Neural cell (in vitro differentiated cells): ENCODE measurements at regions not wholly inside any gene's neighbourhood (a gene's known extent, or its start where the extent isn't known, plus 50 kb on each side); places are given as distances from the start of the nearest gene placed in this dataset.

Experiments
- H2AFZ ChIP-seq: fragments of 200-600, 300-800 bp; sonication (generic), shearing (Covaris generic); 2 replicates; pipeline ENCODE4 v1.6.0; 2014; ENCODE audit warnings: low read depth, mild to moderate bottlenecking, antibody characterized with exemption, low read length, moderate library complexity
- H3F3A ChIP-seq: fragments of 200-600 bp; shearing (Covaris generic); 2 replicates; pipeline ENCODE4 v1.6.1; 2016; ENCODE audit warnings: mild to moderate bottlenecking, moderate library complexity, mixed read lengths, antibody characterized with exemption, low read length; ENCODE audit not compliant: insufficient read depth, poor library complexity, severe bottlenecking
- H3K27ac ChIP-seq: fragments of 200-600, 300-800 bp; sonication (generic), shearing (Covaris generic); 2 replicates; pipeline ENCODE4 v1.5.1; 2014; ENCODE audit warnings: mild to moderate bottlenecking, low read length, moderate library complexity
- H3K27me3 ChIP-seq: fragments of 300-800, 200-600 bp; sonication (generic), shearing (Covaris generic); 2 replicates; pipeline ENCODE4 v1.6.0; 2014; ENCODE audit warnings: mild to moderate bottlenecking, low read depth, low read length, moderate library complexity; ENCODE audit not compliant: insufficient read depth
- H3K36me3 ChIP-seq: fragments of 300-800, 200-600 bp; sonication (generic), shearing (Covaris generic); 2 replicates; pipeline ENCODE4 v1.5.1; 2014; ENCODE audit warnings: mild to moderate bottlenecking, antibody characterized with exemption, low read length, moderate library complexity; ENCODE audit not compliant: insufficient read depth
- H3K4me2 ChIP-seq: fragments of 300-800, 200-600 bp; sonication (generic), shearing (Covaris generic); 2 replicates; pipeline ENCODE4 v1.6.0; 2014; ENCODE audit warnings: mild to moderate bottlenecking, low read length
- H3K4me3 ChIP-seq: fragments of 300-800, 200-600 bp; sonication (generic), shearing (Covaris generic); 2 replicates; pipeline ENCODE4 v1.5.1; 2014; ENCODE audit warnings: mild to moderate bottlenecking, low read length, moderate library complexity
- H3K79me2 ChIP-seq: fragments of 200-600 bp; shearing (Covaris generic); replicated peaks from 2 replicates; pipeline ENCODE4 v1.6.0; 2014; ENCODE audit warnings: mild to moderate bottlenecking, low read length, moderate library complexity; ENCODE audit not compliant: insufficient read depth
- H3K9ac ChIP-seq: fragments of 300-800, 200-600 bp; sonication (generic), shearing (Covaris generic); 2 replicates; pipeline ENCODE4 v1.6.1; 2016; ENCODE audit warnings: mild to moderate bottlenecking, low read length, mixed read lengths
- H3K9me2 ChIP-seq: fragments of 200-600 bp; shearing (Covaris generic); 2 replicates; pipeline ENCODE4 v1.6.1; 2016; ENCODE audit warnings: mild to moderate bottlenecking, low read length, mixed read lengths; ENCODE audit not compliant: insufficient read depth
- H3K9me3 ChIP-seq: fragments of 200-600, 300-800 bp; sonication (generic), shearing (Covaris generic); 2 replicates; pipeline ENCODE4 v1.6.1; 2016; ENCODE audit warnings: mild to moderate bottlenecking, mixed run types, low read length, moderate library complexity, mixed read lengths
- H4K20me1 ChIP-seq: fragments of 200-600 bp; shearing (Covaris generic); 2 replicates; pipeline ENCODE4 v1.6.1; 2016; ENCODE audit warnings: mild to moderate bottlenecking, mixed run types; ENCODE audit not compliant: insufficient read depth
- CTCF ChIP-seq: fragments of 450-650 bp; IDR thresholded peaks from 2 replicates; pipeline ENCODE4 v1.5.1; 2014; ENCODE audit warnings: antibody characterized with exemption, mild to moderate bottlenecking, moderate library complexity; ENCODE audit not compliant: poor library complexity, severe bottlenecking
- EP300 ChIP-seq: fragments of 450-650 bp; conservative IDR thresholded peaks from 2 replicates; pipeline ENCODE4 v1.6.1; 2014; ENCODE audit warnings: antibody characterized with exemption, mild to moderate bottlenecking, moderate library complexity; ENCODE audit not compliant: poor library complexity, severe bottlenecking
- EZH2 ChIP-seq: fragments of 200-600, 300-800 bp; shearing (Covaris generic), sonication (generic); IDR thresholded peaks from 2 replicates; pipeline ENCODE4 v1.6.1; 2014; ENCODE audit warnings: antibody characterized with exemption, low read length, borderline replicate concordance, mild to moderate bottlenecking; ENCODE audit not compliant: insufficient read depth, poor library complexity, severe bottlenecking
- MXI1 ChIP-seq: fragments of 450-650 bp; conservative IDR thresholded peaks from 2 replicates; pipeline ENCODE4 v1.6.1; 2014; ENCODE audit warnings: antibody characterized with exemption, mild to moderate bottlenecking; ENCODE audit not compliant: poor library complexity, severe bottlenecking
- POLR2AphosphoS5 ChIP-seq: IDR thresholded peaks from 2 replicates; pipeline ENCODE4 v1.6.1; 2012
- RAD21 ChIP-seq: fragments of 450-650 bp; conservative IDR thresholded peaks from 2 replicates; pipeline ENCODE4 v1.6.1; 2014; ENCODE audit warnings: antibody characterized with exemption, mild to moderate bottlenecking, moderate library complexity
- REST ChIP-seq: IDR thresholded peaks from 2 replicates; pipeline ENCODE4 v1.6.1; 2012; ENCODE audit warnings: borderline replicate concordance
- SMC3 ChIP-seq: fragments of 450-650 bp; conservative IDR thresholded peaks from 2 replicates; pipeline ENCODE4 v1.6.1; 2014; ENCODE audit warnings: antibody characterized with exemption, mild to moderate bottlenecking, moderate library complexity; ENCODE audit not compliant: poor library complexity
- TAF1 ChIP-seq: IDR thresholded peaks from 2 replicates; pipeline ENCODE4 v1.6.1; 2012; ENCODE audit warnings: low read depth

GRCh38 chr13:50589139-50589538 is 254.4 kb downstream of the DLEU7 start:
- H3K4me3 ChIP-seq = no peak overlapping the region
- no peak overlapping the region for H2AFZ ChIP-seq
- H4K20me1 ChIP-seq = no peaks in the 10 kb centered on the region
- H3K79me2 ChIP-seq = no peaks in the 10 kb centered on the region
- no peaks in the 10 kb centered on the region for H3K36me3 ChIP-seq
- H3K9me3 ChIP-seq = no peaks in the 10 kb centered on the region
- no peaks in the 10 kb centered on the region for H3F3A ChIP-seq
- TF ChIP-seq EP300 = no peak
- TF ChIP-seq EZH2 = no peak
- no peak for TF ChIP-seq RAD21
- no peak for TF ChIP-seq MXI1
- no peak for TF ChIP-seq CTCF
- TF ChIP-seq SMC3 = no peak
- no peak for TF ChIP-seq TAF1
- no peak for TF ChIP-seq REST
- no peak for TF ChIP-seq POLR2AphosphoS5
- H3K27me3 ChIP-seq = no peaks in the 10 kb centered on the region
- no peak overlapping the region for H3K9ac ChIP-seq
- no peak overlapping the region for H3K27ac ChIP-seq
- H3K9me2 ChIP-seq = no peaks in the 10 kb centered on the region
- no peak overlapping the region for H3K4me2 ChIP-seq

- Histone ChIP-seq H4K20me1 (no peaks in the 10 kb centered on the region), H3K27me3 (no peaks in the 10 kb centered on the region), H3K36me3 (no peaks in the 10 kb centered on the region), H3K9me3 (no peaks in the 10 kb centered on the region), H3K4me2 (no peak overlapping the region), H3K9ac (no peak overlapping the region), H3K4me3 (no peak overlapping the region), H3F3A (no peaks in the 10 kb centered on the region), H3K79me2 (no peaks in the 10 kb centered on the region), H3K27ac (no peak overlapping the region), H2AFZ (no peak overlapping the region), H3K9me2 (no peaks in the 10 kb centered on the region)
- TF ChIP-seq REST (no peak), TAF1 (no peak), MXI1 (no peak), POLR2AphosphoS5 (no peak), SMC3 (no peak), RAD21 (no peak), EP300 (no peak)
Observed at GRCh38 chr13:50589651-50590054, 253.8 kb downstream of the DLEU7 start.
